Endothelial cell of umbilical vein (primary cell): ENCODE measurements at regions not wholly inside any gene's neighbourhood (a gene's known extent, or its start where the extent isn't known, plus 50 kb on each side); places are given as distances from the start of the nearest gene placed in this dataset.
A peak's percentile ranks its signal among the peaks of the same experiment; 100 is the strongest.

Experiments
- BruUV-seq: library from RNA; stranded (reverse); fragments of 400-500 nt; replicated peaks from 2 replicates; lab custom pipeline; 2021; lab: Mats Ljungman, UMichigan
- CTCF ChIA-PET: fragments of 300-600, 350-600 bp; sonication (Branson Sonifier 250); formaldehyde crosslinking; loops from one replicate; lab custom pipeline; 2021; ENCODE audit warnings: antibody characterized with exemption, inconsistent platforms; lab: Charles Lee
- POLR2A ChIA-PET: fragments of 300-600, 350-600 bp; sonication (Branson Sonifier 250); formaldehyde crosslinking; loops from one replicate; lab custom pipeline; 2021; ENCODE audit warnings: antibody characterized with exemption, inconsistent platforms; lab: Charles Lee
- DNase-seq: peaks from one replicate; pipeline ENCODE4 v3.0.0-alpha.2; 2011; ENCODE audit warnings: low read depth, low spot score
- FAIRE-seq: peaks from 2 replicates; lab custom pipeline; 2011; peaks lifted over from hg19 to GRCh38; lab: Jason Lieb, UNC
- H2AFZ ChIP-seq: 2 replicates; pipeline ENCODE4 v1.6.0; 2012; ENCODE audit warnings: low read depth, low read length, control low read depth, inconsistent platforms
- H3K27ac ChIP-seq: 2 replicates; pipeline ENCODE4 v1.5.1; 2011; ENCODE audit warnings: low read depth, mild to moderate bottlenecking, control low read depth, low read length, moderate library complexity; ENCODE audit not compliant: insufficient read depth
- H3K27me3 ChIP-seq, 2 experiments: 2 replicates each; pipeline versions ENCODE4 v1.6.0 to v1.6.1; 2011; ENCODE audit warnings: low read length in 2 of 2, mixed read lengths in 1 of 2; ENCODE audit not compliant: control insufficient read depth in 2 of 2, insufficient read depth in 2 of 2
- H3K36me3 ChIP-seq, 2 experiments: 2 replicates in 1 of 2; 3 replicates in 1 of 2; pipeline ENCODE4 v1.5.1; 2011; ENCODE audit warnings: low read length in 2 of 2, mild to moderate bottlenecking in 1 of 2, moderate library complexity in 1 of 2; ENCODE audit not compliant: control insufficient read depth in 2 of 2, insufficient read depth in 2 of 2; ENCODE audit errors: extremely low read depth in 1 of 2
- H3K4me1 ChIP-seq: 3 replicates; pipeline ENCODE4 v1.5.1; 2011; ENCODE audit warnings: mild to moderate bottlenecking, low read length; ENCODE audit not compliant: control insufficient read depth, insufficient read depth; ENCODE audit errors: extremely low read depth
- H3K4me2 ChIP-seq: 2 replicates; pipeline ENCODE4 v1.6.1; 2011; ENCODE audit warnings: low read length, control low read depth, mixed read lengths; ENCODE audit not compliant: insufficient read depth
- H3K4me3 ChIP-seq, 3 experiments: fragments of 200-600 bp in 1 of 3; sonication (generic), shearing (Covaris generic) in 1 of 3; replicated peaks in 1 of 3; 2 replicates each; pipeline ENCODE4 v1.5.1; 2011 to 2016; ENCODE audit warnings: control low read depth in 3 of 3, low read length in 3 of 3, mild to moderate bottlenecking in 2 of 3, inconsistent platforms in 1 of 3, low read depth in 1 of 3, moderate library complexity in 1 of 3; ENCODE audit not compliant: insufficient read depth in 1 of 3
- H3K79me2 ChIP-seq: 2 replicates; pipeline ENCODE4 v1.6.0; 2012; ENCODE audit warnings: low read length, inconsistent platforms; ENCODE audit not compliant: control insufficient read depth, insufficient read depth
- H3K9ac ChIP-seq: replicated peaks from 2 replicates; pipeline ENCODE3; 2011; ENCODE audit warnings: low read length, control low read depth; ENCODE audit not compliant: insufficient read depth; ENCODE audit errors: extremely low read depth
- H3K9me1 ChIP-seq: replicated peaks from 3 replicates; pipeline ENCODE4 v1.6.0; 2011; ENCODE audit warnings: mild to moderate bottlenecking, low read length; ENCODE audit not compliant: control insufficient read depth, insufficient read depth; ENCODE audit errors: extremely low read depth
- H3K9me3 ChIP-seq: replicated peaks from 2 replicates; pipeline ENCODE4 v1.5.1; 2012; ENCODE audit warnings: low read length, inconsistent platforms; ENCODE audit not compliant: control insufficient read depth, insufficient read depth
- H4K20me1 ChIP-seq: replicated peaks from 2 replicates; pipeline ENCODE3; 2011; ENCODE audit warnings: mild to moderate bottlenecking, low read length; ENCODE audit not compliant: control insufficient read depth, insufficient read depth; ENCODE audit errors: extremely low read depth
- EZH2 ChIP-seq: IDR thresholded peaks from 2 replicates; pipeline ENCODE4 v1.6.1; 2012; ENCODE audit warnings: borderline replicate concordance, low read depth, mild to moderate bottlenecking, moderate library complexity, low read length, inconsistent platforms; ENCODE audit not compliant: severe bottlenecking
- FOS ChIP-seq: IDR thresholded peaks from 2 replicates; pipeline ENCODE4 v1.6.1; 2011; ENCODE audit warnings: mild to moderate bottlenecking, low read length, moderate library complexity, borderline replicate concordance; ENCODE audit not compliant: insufficient read depth
- JUN ChIP-seq: IDR thresholded peaks from 2 replicates; pipeline ENCODE4 v1.6.1; 2011; ENCODE audit warnings: borderline replicate concordance, low read depth; ENCODE audit not compliant: insufficient read length, insufficient read depth
- MYC ChIP-seq: IDR thresholded peaks from one replicate; pipeline ENCODE4 v1.6.1; 2011; ENCODE audit warnings: mild to moderate bottlenecking, low read depth, low read length
- POLR2A ChIP-seq: IDR thresholded peaks from 2 replicates; pipeline ENCODE4 v1.6.1; 2012; ENCODE audit warnings: low read depth, mild to moderate bottlenecking, control low read depth, low read length
- POLR2AphosphoS5 ChIP-seq: IDR thresholded peaks from 2 replicates; pipeline ENCODE4 v1.6.1; 2012; ENCODE audit warnings: low read depth, mild to moderate bottlenecking, control low read depth, low read length, moderate library complexity; ENCODE audit not compliant: insufficient read depth
- dilution Hi-C: fragments of 300-500 bp; cut with MboI; formaldehyde crosslinking; loops from one replicate; pipeline ENCODE4 v1.15.0; 2019; ENCODE audit warnings: low sequenced_read_pairs; ENCODE audit not compliant: extremely low pct_ligation_motif_present
- intact Hi-C: fragments of 100-400 bp; cut with micrococcal nuclease; formaldehyde crosslinking; loops from one replicate; pipeline ENCODE4 v1.10.0; 2022
- TF ChIP-seq, protein P1 (sequence below), 2 donors: IDR thresholded peaks; 1 replicate in 1 of 2; 2 replicates in 1 of 2; pipeline ENCODE4 v1.5.1; 2011; ENCODE audit warnings: low read length in 2 of 2, mild to moderate bottlenecking in 2 of 2, moderate library complexity in 2 of 2, control low read depth in 1 of 2, inconsistent platforms in 1 of 2, low read depth in 1 of 2; ENCODE audit not compliant: insufficient read depth in 1 of 2; ENCODE audit errors: extremely low read depth in 1 of 2

GRCh38 chr2:83055376-83056010 is 1403.6 kb downstream of the SUCLG1 start:
- intact Hi-C loops: loop anchor here (1.0 to 10.0 kb wide), 7 partner anchors 27 to 609 kb away; no protein-coding TSS in a partner anchor
- TF ChIP-seq EZH2 (no peak), FOS (peak; percentile 90), JUN (peak; percentile 86), MYC (no peak), POLR2A (no peak), POLR2AphosphoS5 (peak; percentile 40)
- TF ChIP-seq, protein P1, sequence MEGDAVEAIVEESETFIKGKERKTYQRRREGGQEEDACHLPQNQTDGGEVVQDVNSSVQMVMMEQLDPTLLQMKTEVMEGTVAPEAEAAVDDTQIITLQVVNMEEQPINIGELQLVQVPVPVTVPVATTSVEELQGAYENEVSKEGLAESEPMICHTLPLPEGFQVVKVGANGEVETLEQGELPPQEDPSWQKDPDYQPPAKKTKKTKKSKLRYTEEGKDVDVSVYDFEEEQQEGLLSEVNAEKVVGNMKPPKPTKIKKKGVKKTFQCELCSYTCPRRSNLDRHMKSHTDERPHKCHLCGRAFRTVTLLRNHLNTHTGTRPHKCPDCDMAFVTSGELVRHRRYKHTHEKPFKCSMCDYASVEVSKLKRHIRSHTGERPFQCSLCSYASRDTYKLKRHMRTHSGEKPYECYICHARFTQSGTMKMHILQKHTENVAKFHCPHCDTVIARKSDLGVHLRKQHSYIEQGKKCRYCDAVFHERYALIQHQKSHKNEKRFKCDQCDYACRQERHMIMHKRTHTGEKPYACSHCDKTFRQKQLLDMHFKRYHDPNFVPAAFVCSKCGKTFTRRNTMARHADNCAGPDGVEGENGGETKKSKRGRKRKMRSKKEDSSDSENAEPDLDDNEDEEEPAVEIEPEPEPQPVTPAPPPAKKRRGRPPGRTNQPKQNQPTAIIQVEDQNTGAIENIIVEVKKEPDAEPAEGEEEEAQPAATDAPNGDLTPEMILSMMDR (IDR thresholded peaks at IDR 0.05; ENCODE audit: extremely low read depth in 1 of 2, insufficient read depth in 1 of 2, low read depth in 1 of 2, low read length in 2 of 2): no peak
- peak overlapping the region in 1 of 3 experiments; percentile 15 for H3K4me3 ChIP-seq
- no peaks in the 10 kb centered on the region for H3K9me3 ChIP-seq
- H3K27ac ChIP-seq: peak overlapping the region; percentile 97
- ChIA-PET CTCF (interaction anchor here (0.6 kb wide), 1 partner anchor 22 kb away, joined by 4 read pairs; no protein-coding TSS in a partner anchor), POLR2A (interaction anchor here (0.9 kb wide), 1 partner anchor 26 kb away, joined by 3 read pairs; no protein-coding TSS in a partner anchor)
- dilution Hi-C loops: no loop called here
- H3K4me2 ChIP-seq: peak overlapping the region; percentile 72
- H2AFZ ChIP-seq: no peak overlapping the region
- H3K4me1 ChIP-seq: peaks cover 36% of the 10 kb centered on the region
- no TSS peak for BruUV-seq
- H3K36me3 ChIP-seq: no peaks in the 10 kb centered on the region
- H3K79me2 ChIP-seq: no peaks in the 10 kb centered on the region
- DNase-seq (peak; percentile 93), FAIRE-seq (peak; percentile 88)
- no peaks in the 10 kb centered on the region for H3K27me3 ChIP-seq
- no peaks in the 10 kb centered on the region for H4K20me1 ChIP-seq
- no peaks in the 10 kb centered on the region for H3K9me1 ChIP-seq
- H3K9ac ChIP-seq: peak overlapping the region; percentile 79
